SH-SY5Y (cell line): ENCODE measurements at regions not wholly inside any gene's neighbourhood (a gene's known extent, or its start where the extent isn't known, plus 50 kb on each side); places are given as distances from the start of the nearest gene placed in this dataset.

ENCODE experiments used
- GATA2 ChIP-seq: IDR thresholded peaks from 2 replicates; pipeline ENCODE4 v1.6.1; 2011; ENCODE audit warnings: mild to moderate bottlenecking, low read depth, low read length
- GATA3 ChIP-seq: IDR thresholded peaks from 2 replicates; pipeline ENCODE4 v1.6.1; 2011; ENCODE audit warnings: low read depth, mild to moderate bottlenecking, low read length, moderate library complexity

- TF ChIP-seq GATA3 (no peak), GATA2 (no peak)
Observed at GRCh38 chr3:26535151-26535550, 87.4 kb upstream of the LRRC3B start.
